ENCODE measurements at regions not wholly inside any gene's neighbourhood (a gene's known extent, or its start where the extent isn't known, plus 50 kb on each side); places are given as distances from the start of the nearest gene placed in this dataset.

- in situ Hi-C loops (cut with HindIII; ENCODE audit: low sequenced_read_pairs) = no loop called here
- H3K4me3 ChIP-seq (ENCODE audit: low read depth, low read length) = no peak overlapping the region
- DNase-seq (ENCODE audit: low read depth, low spot score) = no peak
- TF ChIP-seq CTCF (IDR thresholded peaks at IDR 0.05; ENCODE audit: low read depth, low read length) = no peak
Measured at GRCh38 chr20:60215816-60216730, 257.9 kb downstream of the CDH26 start.

DNA sequence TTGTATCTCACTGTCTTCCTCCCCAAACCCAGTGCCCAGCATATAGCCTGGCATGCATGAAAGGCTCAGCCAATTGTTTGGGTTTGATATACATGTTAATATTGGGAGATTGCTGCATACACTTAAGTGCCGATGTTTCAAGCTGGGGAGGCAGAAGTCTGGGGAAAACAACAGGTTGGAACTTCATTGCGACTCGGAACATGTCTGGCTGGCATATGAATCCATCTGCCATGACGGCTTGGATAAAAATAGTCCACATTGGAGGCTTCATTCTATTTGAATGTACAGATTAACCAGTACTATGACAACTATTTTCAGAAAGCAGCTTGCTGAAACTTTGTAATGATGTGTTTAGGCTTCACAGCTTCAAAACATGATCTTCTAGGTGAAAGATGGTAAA is 261.0 kb downstream of the CDH26 start:
- in situ Hi-C loops (cut with HindIII; ENCODE audit: low sequenced_read_pairs) = no loop called here
- no peak for TF ChIP-seq CTCF (IDR thresholded peaks at IDR 0.05; ENCODE audit: low read depth, low read length)
- H3K4me3 ChIP-seq (ENCODE audit: low read depth, low read length) = no peak overlapping the region
- DNase-seq (ENCODE audit: low read depth, low spot score) = no peak

GRCh38 chr20:60219984-60220562 is 261.9 kb downstream of the CDH26 start:
- H3K4me3 ChIP-seq (ENCODE audit: low read depth, low read length) = no peak overlapping the region
- TF ChIP-seq CTCF (IDR thresholded peaks at IDR 0.05; ENCODE audit: low read depth, low read length) = no peak
- peak; percentile 20 for DNase-seq (ENCODE audit: low read depth, low spot score)
- in situ Hi-C loops (cut with HindIII; ENCODE audit: low sequenced_read_pairs) = no loop called here

DNA sequence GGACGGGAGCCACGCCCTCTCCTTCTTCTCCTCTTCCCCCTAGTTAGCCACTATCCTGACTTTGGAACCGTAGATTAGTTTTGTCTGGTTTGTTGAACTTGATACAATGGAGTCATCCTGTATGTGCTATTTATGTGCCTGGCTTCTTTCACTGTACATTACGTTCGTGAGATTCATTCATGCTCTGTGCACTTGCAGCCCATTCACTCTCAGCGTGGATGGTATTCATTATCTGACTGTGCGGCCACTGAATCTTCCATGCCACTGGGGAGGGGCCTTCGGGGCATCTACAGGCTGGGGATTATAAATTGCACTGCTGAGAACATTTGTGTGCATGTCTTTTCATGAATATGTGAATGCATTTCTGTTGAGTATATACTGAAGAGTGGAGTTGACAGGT is 262.5 kb downstream of the CDH26 start:
- DNase-seq (ENCODE audit: low read depth, low spot score) = no peak
- in situ Hi-C loops (cut with HindIII; ENCODE audit: low sequenced_read_pairs) = no loop called here
- no peak overlapping the region for H3K4me3 ChIP-seq (ENCODE audit: low read depth, low read length)
- TF ChIP-seq CTCF (IDR thresholded peaks at IDR 0.05; ENCODE audit: low read depth, low read length) = no peak

GRCh38 chr20:60221593-60221992 is 263.4 kb downstream of the CDH26 start:
- no peak overlapping the region for H3K4me3 ChIP-seq (ENCODE audit: low read depth, low read length)
- in situ Hi-C loops (cut with HindIII; ENCODE audit: low sequenced_read_pairs) = no loop called here
- TF ChIP-seq CTCF (IDR thresholded peaks at IDR 0.05; ENCODE audit: low read depth, low read length) = no peak
- no peak for DNase-seq (ENCODE audit: low read depth, low spot score)

GRCh38 chr20:60222497-60222896 is 264.3 kb downstream of the CDH26 start:
- H3K4me3 ChIP-seq (ENCODE audit: low read depth, low read length) = no peak overlapping the region
- in situ Hi-C loops (cut with HindIII; ENCODE audit: low sequenced_read_pairs) = no loop called here
- DNase-seq (ENCODE audit: low read depth, low spot score) = no peak
- no peak for TF ChIP-seq CTCF (IDR thresholded peaks at IDR 0.05; ENCODE audit: low read depth, low read length)
